OCI-LY3 (cell line): ENCODE measurements at regions not wholly inside any gene's neighbourhood (a gene's known extent, or its start where the extent isn't known, plus 50 kb on each side); places are given as distances from the start of the nearest gene placed in this dataset.

Experiments
- H2AFZ ChIP-seq: fragments of 200-600, 300-600 bp; shearing (Covaris generic); 2 replicates; pipeline ENCODE4 v1.6.0; 2014; ENCODE audit warnings: antibody characterized with exemption, low read depth, low read length
- H3K27ac ChIP-seq: fragments of 200-600, 300-600 bp; sonication (generic); 2 replicates; pipeline ENCODE4 v1.5.1; 2014; ENCODE audit warnings: mild to moderate bottlenecking, low read length, moderate library complexity, mixed read lengths
- H3K27me3 ChIP-seq: fragments of 200-600, 300-600 bp; sonication (generic); 2 replicates; pipeline ENCODE4 v1.6.1; 2014; ENCODE audit warnings: low read depth, low read length, mixed read lengths
- H3K36me3 ChIP-seq: fragments of 200-600, 300-600 bp; sonication (generic); replicated peaks from 2 replicates; pipeline ENCODE3; 2014; ENCODE audit warnings: low read depth, low read length, mixed read lengths
- H3K4me1 ChIP-seq: fragments of 300-600, 200-600 bp; sonication (generic); 2 replicates; pipeline ENCODE4 v1.6.1; 2014; ENCODE audit warnings: low read length, mixed read lengths
- H3K4me2 ChIP-seq: fragments of 200-600, 300-600 bp; sonication (generic); 2 replicates; pipeline ENCODE4 v1.6.1; 2014; ENCODE audit warnings: low read length, mixed read lengths
- H3K4me3 ChIP-seq: fragments of 300-600, 200-600 bp; sonication (generic); 2 replicates; pipeline ENCODE4 v1.5.1; 2014; ENCODE audit warnings: antibody characterized with exemption, mild to moderate bottlenecking, low read length, moderate library complexity
- H3K79me2 ChIP-seq: fragments of 300-600, 200-600 bp; shearing (Covaris generic); 2 replicates; pipeline ENCODE4 v1.6.1; 2014; ENCODE audit warnings: mild to moderate bottlenecking, low read length, mixed read lengths
- H3K9ac ChIP-seq: fragments of 300-600, 200-600 bp; shearing (Covaris generic); 2 replicates; pipeline ENCODE4 v1.6.0; 2014; ENCODE audit warnings: mild to moderate bottlenecking, low read length, moderate library complexity
- H3K9me3 ChIP-seq: fragments of 200-600, 300-600 bp; shearing (Covaris generic); 2 replicates; pipeline ENCODE4 v1.6.1; 2014; ENCODE audit warnings: low read length, mixed read lengths; ENCODE audit not compliant: insufficient read depth
- H4K20me1 ChIP-seq: fragments of 200-600, 300-600 bp; sonication (generic); 2 replicates; pipeline ENCODE4 v1.6.1; 2016; ENCODE audit warnings: low read length, mixed read lengths; ENCODE audit not compliant: insufficient read depth
- EZH2phosphoT487 ChIP-seq: fragments of 200-600 bp; shearing (Covaris generic); IDR thresholded peaks from 2 replicates; pipeline ENCODE4 v1.6.1; 2018; ENCODE audit warnings: antibody characterized with exemption, mixed run types, low read depth
- TF ChIP-seq, protein P1 (sequence below): fragments of 200-600, 300-600 bp; sonication (generic); IDR thresholded peaks from 2 replicates; pipeline ENCODE4 v1.5.1; 2014; ENCODE audit warnings: antibody characterized with exemption, low read length, low read depth

DNA sequence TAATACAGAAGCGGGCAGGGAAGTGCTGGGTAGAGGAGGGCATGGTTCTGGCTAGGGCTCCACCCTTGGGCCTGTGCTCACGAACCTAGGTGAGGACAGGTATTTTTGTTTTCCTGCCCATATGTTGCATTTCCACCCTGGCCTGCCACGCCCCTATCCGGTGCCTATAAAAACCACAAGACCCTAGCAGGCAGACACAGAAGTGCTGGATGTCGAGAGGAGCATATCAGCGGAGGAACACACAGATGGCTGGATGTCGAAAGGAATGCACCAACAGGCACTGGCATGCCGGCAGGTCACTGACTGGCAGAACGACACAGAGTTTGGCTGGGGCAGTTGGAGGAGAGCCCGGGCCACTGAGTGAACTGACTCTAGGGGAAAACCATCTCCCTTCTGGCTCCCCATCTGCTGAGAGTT lies 316.6 kb upstream of the BOD1L1 start:
- no peak for TF ChIP-seq EZH2phosphoT487
- TF ChIP-seq, protein P1, sequence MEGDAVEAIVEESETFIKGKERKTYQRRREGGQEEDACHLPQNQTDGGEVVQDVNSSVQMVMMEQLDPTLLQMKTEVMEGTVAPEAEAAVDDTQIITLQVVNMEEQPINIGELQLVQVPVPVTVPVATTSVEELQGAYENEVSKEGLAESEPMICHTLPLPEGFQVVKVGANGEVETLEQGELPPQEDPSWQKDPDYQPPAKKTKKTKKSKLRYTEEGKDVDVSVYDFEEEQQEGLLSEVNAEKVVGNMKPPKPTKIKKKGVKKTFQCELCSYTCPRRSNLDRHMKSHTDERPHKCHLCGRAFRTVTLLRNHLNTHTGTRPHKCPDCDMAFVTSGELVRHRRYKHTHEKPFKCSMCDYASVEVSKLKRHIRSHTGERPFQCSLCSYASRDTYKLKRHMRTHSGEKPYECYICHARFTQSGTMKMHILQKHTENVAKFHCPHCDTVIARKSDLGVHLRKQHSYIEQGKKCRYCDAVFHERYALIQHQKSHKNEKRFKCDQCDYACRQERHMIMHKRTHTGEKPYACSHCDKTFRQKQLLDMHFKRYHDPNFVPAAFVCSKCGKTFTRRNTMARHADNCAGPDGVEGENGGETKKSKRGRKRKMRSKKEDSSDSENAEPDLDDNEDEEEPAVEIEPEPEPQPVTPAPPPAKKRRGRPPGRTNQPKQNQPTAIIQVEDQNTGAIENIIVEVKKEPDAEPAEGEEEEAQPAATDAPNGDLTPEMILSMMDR = no peak
- no peak overlapping the region for H3K9ac ChIP-seq

DNA sequence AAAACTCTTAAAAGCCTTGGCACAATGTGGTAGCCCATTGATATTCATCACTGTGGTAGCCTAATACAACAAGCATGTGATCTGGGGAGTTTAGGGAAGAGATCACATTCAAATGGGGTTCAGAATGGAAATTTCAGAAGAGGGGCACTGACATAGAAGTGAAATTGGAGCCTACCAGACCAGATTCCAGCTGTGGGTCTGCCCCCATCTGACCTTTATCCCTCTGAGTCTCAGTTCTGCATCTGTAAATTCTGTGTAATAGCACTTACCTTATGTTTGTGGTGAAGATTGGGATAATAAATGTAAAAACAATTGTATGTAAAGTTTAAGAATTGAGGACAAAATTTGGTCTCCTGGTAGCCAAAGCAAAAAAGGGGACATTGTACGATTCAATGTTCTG lies 320.4 kb upstream of the BOD1L1 start:
- TF ChIP-seq, protein P1 = no peak
- TF ChIP-seq EZH2phosphoT487 = no peak
- Histone ChIP-seq H3K9ac (no peak overlapping the region), H3K36me3 (no peaks in the 10 kb centered on the region), H3K9me3 (no peaks in the 10 kb centered on the region), H3K79me2 (no peaks in the 10 kb centered on the region), H3K27ac (no peak overlapping the region), H4K20me1 (no peaks in the 10 kb centered on the region), H3K4me3 (no peak overlapping the region), H3K4me2 (no peak overlapping the region), H2AFZ (no peak overlapping the region), H3K27me3 (0 out of 2 replicates have a peak, but pooled peaks cover 4% of the 10 kb centered on the region), H3K4me1 (no peaks in the 10 kb centered on the region)

More for the DNA sequence above, 316.6 kb upstream of the BOD1L1 start:
- no peak overlapping the region for H2AFZ ChIP-seq
- no peaks in the 10 kb centered on the region for H4K20me1 ChIP-seq
- H3K27ac ChIP-seq = no peak overlapping the region
- no peak overlapping the region for H3K4me2 ChIP-seq
- no peaks in the 10 kb centered on the region for H3K4me1 ChIP-seq
- H3K79me2 ChIP-seq = no peaks in the 10 kb centered on the region
- H3K27me3 ChIP-seq = no peaks in the 10 kb centered on the region
- no peaks in the 10 kb centered on the region for H3K9me3 ChIP-seq
- H3K36me3 ChIP-seq = no peaks in the 10 kb centered on the region
- H3K4me3 ChIP-seq = no peak overlapping the region

DNA sequence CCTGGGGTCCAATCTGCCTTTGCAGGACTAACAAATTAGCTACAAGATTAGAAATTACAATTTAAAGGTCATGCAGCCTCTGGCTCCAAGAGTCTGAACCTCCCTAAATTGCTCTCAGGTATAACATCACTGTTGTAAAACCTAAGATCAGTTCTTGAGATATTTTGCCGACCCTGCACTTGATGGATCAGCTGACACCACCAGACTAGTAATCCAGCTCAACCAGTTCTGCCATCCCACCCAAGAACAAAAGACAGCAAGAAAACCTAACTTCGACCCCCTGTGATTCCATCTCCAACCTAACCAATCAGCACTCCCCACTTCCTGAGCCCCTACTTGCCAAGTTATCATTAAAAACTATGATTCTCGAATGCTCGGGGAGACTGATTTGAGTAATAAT lies 323.0 kb upstream of the BOD1L1 start:
- H3K27me3 ChIP-seq = 0 out of 2 replicates have a peak, but pooled peaks cover 4% of the 10 kb centered on the region
- TF ChIP-seq EZH2phosphoT487 = no peak
- TF ChIP-seq, protein P1 = no peak
- H4K20me1 ChIP-seq = no peaks in the 10 kb centered on the region
- no peak overlapping the region for H2AFZ ChIP-seq
- no peaks in the 10 kb centered on the region for H3K79me2 ChIP-seq
- H3K9ac ChIP-seq = no peak overlapping the region
- H3K4me3 ChIP-seq = no peak overlapping the region
- H3K27ac ChIP-seq = no peak overlapping the region
- H3K9me3 ChIP-seq = no peaks in the 10 kb centered on the region
- H3K4me2 ChIP-seq = no peak overlapping the region
- no peaks in the 10 kb centered on the region for H3K4me1 ChIP-seq
- H3K36me3 ChIP-seq = no peaks in the 10 kb centered on the region

GRCh38 chr4:13953083-13953482 lies 325.6 kb upstream of the BOD1L1 start:
- no peak overlapping the region for H3K9ac ChIP-seq
- no peak overlapping the region for H3K27ac ChIP-seq
- H3K4me1 ChIP-seq = peaks cover 6% of the 10 kb centered on the region
- H3K36me3 ChIP-seq = no peaks in the 10 kb centered on the region
- H3K4me3 ChIP-seq = no peak overlapping the region
- H3K27me3 ChIP-seq = 0 out of 2 replicates have a peak, but pooled peaks cover 4% of the 10 kb centered on the region
- H3K79me2 ChIP-seq = no peaks in the 10 kb centered on the region
- no peaks in the 10 kb centered on the region for H3K9me3 ChIP-seq
- no peak overlapping the region for H2AFZ ChIP-seq
- TF ChIP-seq EZH2phosphoT487 = no peak
- TF ChIP-seq, protein P1 = no peak
- no peak overlapping the region for H3K4me2 ChIP-seq
- no peaks in the 10 kb centered on the region for H4K20me1 ChIP-seq
